Osteoblast (primary cell): ENCODE measurements at regions not wholly inside any gene's neighbourhood (a gene's known extent, or its start where the extent isn't known, plus 50 kb on each side); places are given as distances from the start of the nearest gene placed in this dataset.

Source experiments
- DNase-seq: peaks from one replicate; pipeline ENCODE4 v3.0.0; 2011; ENCODE audit warnings: low spot score, mixed read lengths; ENCODE audit not compliant: insufficient read length; ENCODE audit errors: missing footprints
- H2AFZ ChIP-seq: 2 replicates; pipeline ENCODE4 v1.6.0; 2011; ENCODE audit warnings: mild to moderate bottlenecking, low read length
- H3K27ac ChIP-seq: 2 replicates; pipeline ENCODE4 v1.5.1; 2011; ENCODE audit warnings: mild to moderate bottlenecking, low read depth, low read length, moderate library complexity
- H3K27me3 ChIP-seq: 2 replicates; pipeline ENCODE4 v1.6.0; 2012; ENCODE audit warnings: mild to moderate bottlenecking, control low read depth, inconsistent platforms, low read length, moderate library complexity; ENCODE audit not compliant: insufficient read depth
- H3K36me3 ChIP-seq: 2 replicates; pipeline ENCODE4 v1.5.1; 2011; ENCODE audit warnings: mild to moderate bottlenecking, low read length, control low read depth, moderate library complexity; ENCODE audit not compliant: insufficient read depth
- H3K4me1 ChIP-seq: 2 replicates; pipeline ENCODE4 v1.5.1; 2011; ENCODE audit warnings: mild to moderate bottlenecking, low read length, control low read depth, moderate library complexity; ENCODE audit not compliant: insufficient read depth
- H3K4me2 ChIP-seq: 2 replicates; pipeline ENCODE4 v1.6.0; 2011; ENCODE audit warnings: mild to moderate bottlenecking, low read length; ENCODE audit not compliant: insufficient read depth
- H3K4me3 ChIP-seq: fragments of 200-600 bp; sonication (generic); 3 replicates; pipeline ENCODE4 v1.5.1; 2012; ENCODE audit warnings: mild to moderate bottlenecking, low read length, inconsistent platforms; ENCODE audit not compliant: insufficient read depth
- H3K79me2 ChIP-seq: 2 replicates; pipeline ENCODE4 v1.6.0; 2012; ENCODE audit warnings: mild to moderate bottlenecking, low read length, control low read depth, inconsistent platforms; ENCODE audit not compliant: insufficient read depth
- H3K9me3 ChIP-seq: 2 replicates; pipeline ENCODE4 v1.5.1; 2011; ENCODE audit warnings: low read depth, low read length, control low read depth
- H4K20me1 ChIP-seq: 2 replicates; pipeline ENCODE4 v1.6.0; 2012; ENCODE audit warnings: mild to moderate bottlenecking, low read length, control low read depth; ENCODE audit not compliant: insufficient read depth
- CTCF ChIP-seq: IDR thresholded peaks from 2 replicates; pipeline ENCODE4 v1.5.1; 2011; ENCODE audit warnings: mild to moderate bottlenecking, low read depth, low read length, moderate library complexity; ENCODE audit errors: extremely low read depth

- Histone ChIP-seq H2AFZ (no peak overlapping the region), H3K4me2 (no peak overlapping the region), H3K27me3 (no peaks in the 10 kb centered on the region), H3K79me2 (no peaks in the 10 kb centered on the region), H3K27ac (no peak overlapping the region), H3K36me3 (no peaks in the 10 kb centered on the region), H4K20me1 (no peaks in the 10 kb centered on the region), H3K4me1 (no peaks in the 10 kb centered on the region), H3K9me3 (no peaks in the 10 kb centered on the region), H3K4me3 (no peak overlapping the region)
- TF ChIP-seq CTCF, result no peak
- no peak for DNase-seq
These were observed 397.4 kb upstream of the SALL3 start for GRCh38 chr18:78582181-78582709.

- H3K4me2 ChIP-seq, result no peak overlapping the region
- DNase-seq, result no peak
- no peak overlapping the region for H3K4me3 ChIP-seq
- no peaks in the 10 kb centered on the region for H3K9me3 ChIP-seq
- H3K27ac ChIP-seq, result no peak overlapping the region
- H3K27me3 ChIP-seq, result no peaks in the 10 kb centered on the region
- no peak overlapping the region for H2AFZ ChIP-seq
- TF ChIP-seq CTCF, result no peak
- no peaks in the 10 kb centered on the region for H4K20me1 ChIP-seq
- no peaks in the 10 kb centered on the region for H3K79me2 ChIP-seq
- no peaks in the 10 kb centered on the region for H3K36me3 ChIP-seq
- H3K4me1 ChIP-seq, result no peaks in the 10 kb centered on the region
These were observed 396.5 kb upstream of the SALL3 start for GRCh38 chr18:78582898-78583738.

- no peak overlapping the region for H2AFZ ChIP-seq
- no peak overlapping the region for H3K4me3 ChIP-seq
- H4K20me1 ChIP-seq, result no peaks in the 10 kb centered on the region
- no peak overlapping the region for H3K27ac ChIP-seq
- TF ChIP-seq CTCF, result no peak
- H3K36me3 ChIP-seq, result no peaks in the 10 kb centered on the region
- no peaks in the 10 kb centered on the region for H3K4me1 ChIP-seq
- no peak overlapping the region for H3K4me2 ChIP-seq
- no peaks in the 10 kb centered on the region for H3K27me3 ChIP-seq
- DNase-seq, result no peak
- no peaks in the 10 kb centered on the region for H3K9me3 ChIP-seq
- H3K79me2 ChIP-seq, result no peaks in the 10 kb centered on the region
These were observed 395.7 kb upstream of the SALL3 start for GRCh38 chr18:78583739-78584458.

- H3K36me3 ChIP-seq, result no peaks in the 10 kb centered on the region
- no peak overlapping the region for H2AFZ ChIP-seq
- H3K4me2 ChIP-seq, result no peak overlapping the region
- TF ChIP-seq CTCF, result no peak
- H3K4me3 ChIP-seq, result no peak overlapping the region
- H3K27ac ChIP-seq, result no peak overlapping the region
- no peaks in the 10 kb centered on the region for H3K79me2 ChIP-seq
- H4K20me1 ChIP-seq, result no peaks in the 10 kb centered on the region
- H3K27me3 ChIP-seq, result no peaks in the 10 kb centered on the region
- H3K4me1 ChIP-seq, result no peaks in the 10 kb centered on the region
- DNase-seq, result no peak
- no peaks in the 10 kb centered on the region for H3K9me3 ChIP-seq
These were observed 395.1 kb upstream of the SALL3 start for GRCh38 chr18:78584459-78585022.
